OCI-LY3 (cell line): ENCODE measurements at regions not wholly inside any gene's neighbourhood (a gene's known extent, or its start where the extent isn't known, plus 50 kb on each side); places are given as distances from the start of the nearest gene placed in this dataset.
"Not testable (repeated sequence)": the region's sequence is repeated elsewhere in the genome, so short reads cannot be mapped to it uniquely, and the experiment has no call there.

Experiments used
- CTCF ChIP-seq: fragments of 200-600, 300-600 bp; sonication (generic); IDR thresholded peaks from 2 replicates; pipeline ENCODE4 v1.5.1; 2014; ENCODE audit warnings: antibody characterized with exemption, low read length, low read depth
- EZH2phosphoT487 ChIP-seq: fragments of 200-600 bp; shearing (Covaris generic); IDR thresholded peaks from 2 replicates; pipeline ENCODE4 v1.6.1; 2018; ENCODE audit warnings: antibody characterized with exemption, mixed run types, low read depth

GRCh38 chr10:111649080-111649479, 534.5 kb downstream of the GPAM start:
- not testable (repeated sequence) for TF ChIP-seq CTCF, EZH2phosphoT487
